ENCODE measurements at regions not wholly inside any gene's neighbourhood (a gene's known extent, or its start where the extent isn't known, plus 50 kb on each side); places are given as distances from the start of the nearest gene placed in this dataset.

DNA sequence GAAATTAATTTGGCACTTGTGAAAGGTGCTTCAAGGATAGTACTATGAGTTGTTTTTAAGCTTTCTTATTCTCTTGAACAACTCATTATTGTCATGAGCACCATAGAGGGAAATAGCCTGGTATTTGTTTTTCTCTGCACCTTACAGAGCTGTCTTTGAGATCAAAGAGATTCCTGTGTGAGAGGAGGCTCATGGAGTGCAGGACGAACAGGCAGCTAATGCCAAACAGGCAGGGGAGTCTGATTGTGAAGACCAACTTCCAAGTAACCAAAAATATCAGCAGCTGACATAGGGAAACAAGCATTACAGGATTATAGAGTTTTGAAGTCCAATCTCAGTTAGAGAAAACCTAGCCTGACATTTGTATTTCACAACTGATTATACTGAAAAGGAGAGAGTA, 110.6 kb upstream of the TENT5A start:
- TF ChIP-seq POLR2A (IDR thresholded peaks at IDR 0.05): no peak
- TF ChIP-seq, protein P1, sequence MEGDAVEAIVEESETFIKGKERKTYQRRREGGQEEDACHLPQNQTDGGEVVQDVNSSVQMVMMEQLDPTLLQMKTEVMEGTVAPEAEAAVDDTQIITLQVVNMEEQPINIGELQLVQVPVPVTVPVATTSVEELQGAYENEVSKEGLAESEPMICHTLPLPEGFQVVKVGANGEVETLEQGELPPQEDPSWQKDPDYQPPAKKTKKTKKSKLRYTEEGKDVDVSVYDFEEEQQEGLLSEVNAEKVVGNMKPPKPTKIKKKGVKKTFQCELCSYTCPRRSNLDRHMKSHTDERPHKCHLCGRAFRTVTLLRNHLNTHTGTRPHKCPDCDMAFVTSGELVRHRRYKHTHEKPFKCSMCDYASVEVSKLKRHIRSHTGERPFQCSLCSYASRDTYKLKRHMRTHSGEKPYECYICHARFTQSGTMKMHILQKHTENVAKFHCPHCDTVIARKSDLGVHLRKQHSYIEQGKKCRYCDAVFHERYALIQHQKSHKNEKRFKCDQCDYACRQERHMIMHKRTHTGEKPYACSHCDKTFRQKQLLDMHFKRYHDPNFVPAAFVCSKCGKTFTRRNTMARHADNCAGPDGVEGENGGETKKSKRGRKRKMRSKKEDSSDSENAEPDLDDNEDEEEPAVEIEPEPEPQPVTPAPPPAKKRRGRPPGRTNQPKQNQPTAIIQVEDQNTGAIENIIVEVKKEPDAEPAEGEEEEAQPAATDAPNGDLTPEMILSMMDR (IDR thresholded peaks at IDR 0.05): no peak

All from prostate gland (tissue), 2 donors.